ENCODE measurements at regions not wholly inside any gene's neighbourhood (a gene's known extent, or its start where the extent isn't known, plus 50 kb on each side); places are given as distances from the start of the nearest gene placed in this dataset.

DNA sequence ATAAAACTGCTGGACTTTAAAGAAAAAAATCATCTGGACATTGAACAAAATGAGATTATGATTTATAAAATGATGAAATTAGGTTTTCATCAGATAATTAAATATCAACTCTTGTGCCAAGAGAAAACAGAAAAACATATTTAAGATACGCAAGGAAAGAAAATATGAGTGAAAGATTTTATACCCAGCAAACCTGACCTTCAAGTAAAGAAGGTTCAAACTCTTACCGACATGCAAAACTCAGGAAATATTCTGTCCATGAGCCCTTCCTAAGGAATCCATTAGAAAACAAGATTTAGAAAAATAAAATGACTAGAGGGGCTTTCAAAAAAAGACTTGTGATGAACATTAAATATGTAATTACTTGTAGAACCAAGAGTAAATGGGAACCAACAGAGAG is 257.2 kb upstream of the ARID1B start:
- DNase-seq (ENCODE audit: low read depth in 2 of 2) = no peak

DNA sequence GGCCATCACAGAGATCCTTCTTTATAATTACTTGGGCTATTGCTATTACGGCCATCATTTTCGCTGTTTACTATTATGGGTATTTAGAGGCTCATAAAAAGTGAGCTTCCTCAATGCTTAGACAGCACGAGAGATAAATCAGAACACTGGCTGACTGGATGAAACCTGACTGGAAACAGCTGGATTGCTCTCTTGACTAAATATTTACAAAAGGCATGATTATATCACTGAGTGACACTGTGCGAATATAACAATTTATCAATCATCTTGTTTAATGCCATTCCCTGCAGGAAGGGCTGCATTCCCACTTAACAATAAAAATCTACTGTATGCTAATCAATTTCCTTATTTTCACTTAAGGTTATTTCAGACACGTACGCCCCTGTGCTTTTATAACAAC is 260.1 kb upstream of the ARID1B start:
- DNase-seq (ENCODE audit: low read depth in 2 of 2) = no peak

DNA sequence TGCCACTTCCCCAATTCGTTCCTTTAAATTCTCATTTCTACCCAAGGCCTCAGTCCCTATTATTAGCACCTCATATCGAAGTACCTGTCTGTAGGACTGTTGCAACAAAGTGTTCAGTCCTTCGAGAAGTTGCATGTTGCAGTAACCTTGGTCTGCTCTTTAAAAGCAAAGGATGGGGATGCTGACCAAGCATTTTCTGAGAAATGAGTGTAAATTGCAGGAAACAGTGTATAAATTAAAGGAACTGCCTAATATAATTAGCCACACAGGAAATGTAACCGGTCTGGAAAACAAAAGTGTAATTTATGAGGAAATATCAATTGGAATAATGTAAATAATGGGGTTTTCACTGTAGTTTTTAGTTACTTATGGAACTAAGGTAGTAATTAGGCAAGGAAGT is 261.9 kb upstream of the ARID1B start:
- no peak for DNase-seq (ENCODE audit: low read depth in 2 of 2)

DNA sequence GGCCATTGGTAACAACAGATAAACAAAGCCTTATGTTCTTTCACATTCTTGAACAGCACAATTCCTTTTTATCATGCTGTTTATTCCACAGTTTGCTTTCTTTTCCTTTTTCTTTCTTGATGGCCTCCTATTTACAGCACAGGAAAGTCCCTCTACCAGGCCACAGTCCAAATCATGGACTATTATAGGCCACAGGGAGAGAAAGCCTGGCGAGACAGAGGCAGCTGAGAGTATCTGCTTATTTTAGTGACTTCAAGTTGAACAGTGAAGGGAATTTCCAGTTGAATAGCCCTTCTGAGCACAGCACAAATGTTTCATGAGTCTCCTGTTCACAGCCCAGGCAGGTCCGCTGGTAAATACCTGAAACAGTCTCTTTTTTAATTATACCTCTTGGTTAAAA is 263.7 kb upstream of the ARID1B start:
- DNase-seq (ENCODE audit: low read depth in 2 of 2) = no peak

DNA sequence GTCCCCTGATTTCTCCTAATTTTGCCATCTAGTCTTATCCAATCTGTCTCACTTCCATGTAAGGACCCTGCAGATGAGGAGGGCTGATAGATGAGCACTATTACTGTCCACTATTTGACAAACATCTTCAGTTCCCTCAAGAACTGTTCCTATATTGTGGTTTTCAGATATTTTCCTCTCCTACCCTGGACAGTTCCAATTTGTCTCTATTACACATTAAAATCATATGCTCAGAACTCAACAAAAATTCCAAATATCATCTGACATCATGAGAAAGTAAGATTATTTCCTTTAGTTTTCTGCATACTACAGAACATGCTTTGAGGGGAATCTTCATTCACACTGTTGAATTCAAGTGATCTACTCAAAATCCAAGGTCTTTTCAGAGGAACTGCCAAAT is 265.6 kb upstream of the ARID1B start:
- DNase-seq (ENCODE audit: low read depth in 2 of 2) = no peak

DNA sequence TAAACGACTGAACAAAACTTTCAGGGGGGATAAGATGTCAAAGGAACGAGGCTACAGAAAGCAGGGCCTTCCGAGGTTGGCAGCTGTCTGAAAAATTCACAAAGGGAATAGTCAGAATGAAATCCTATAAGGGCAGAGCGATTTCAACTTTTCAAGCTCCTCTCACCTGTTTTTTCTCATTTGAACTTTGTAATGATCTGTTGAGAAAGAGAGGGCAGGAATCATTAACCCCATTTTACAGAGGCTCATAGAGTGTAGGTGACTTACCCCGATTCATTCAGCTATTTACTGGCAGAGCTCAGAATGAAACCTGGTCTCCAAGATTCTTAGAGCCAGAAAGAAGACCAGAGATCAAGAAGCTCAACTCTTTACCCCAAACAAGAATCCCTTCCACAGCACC is 266.1 kb upstream of the ARID1B start:
- DNase-seq (ENCODE audit: low read depth in 2 of 2) = no peak

DNA sequence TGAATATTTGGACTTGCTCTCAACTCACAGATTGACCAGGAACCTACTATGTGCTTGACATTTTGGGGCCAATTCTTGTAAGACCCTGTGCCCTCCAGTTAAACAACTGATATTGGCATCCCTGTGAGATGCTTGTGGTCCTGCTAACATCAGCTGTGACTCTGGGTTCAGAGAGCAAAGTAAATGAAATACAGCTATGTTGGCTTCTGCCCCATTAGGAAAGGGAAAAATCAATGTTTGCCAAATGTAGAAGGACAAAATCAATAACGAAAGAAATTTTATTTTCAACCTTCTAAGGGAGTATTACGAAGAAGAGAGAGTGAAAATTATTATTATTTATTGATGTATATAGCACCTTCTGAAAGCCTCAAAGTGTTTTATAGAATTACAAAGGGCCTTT is 266.9 kb upstream of the ARID1B start:
- DNase-seq (ENCODE audit: low read depth in 2 of 2) = no peak

DNA sequence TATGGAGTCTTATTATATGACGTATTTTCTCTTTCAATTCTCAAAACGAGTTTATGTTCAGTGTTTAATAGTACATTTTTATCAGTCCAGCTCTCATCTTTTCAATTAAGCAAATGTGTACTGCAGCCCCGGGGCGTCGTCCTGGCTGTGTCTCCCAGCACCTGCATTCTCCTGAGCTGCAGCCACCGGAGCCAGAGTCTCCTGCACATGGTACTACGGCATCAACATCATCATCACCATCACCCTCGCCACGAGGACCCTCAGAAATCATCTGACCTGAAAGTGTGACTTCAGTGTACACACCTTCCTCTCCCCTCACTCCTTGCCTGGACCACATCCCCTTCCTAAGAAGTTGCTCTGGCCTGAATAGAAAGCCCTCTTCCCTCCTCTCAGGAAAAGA is 267.7 kb upstream of the ARID1B start:
- no peak for DNase-seq (ENCODE audit: low read depth in 2 of 2)

DNA sequence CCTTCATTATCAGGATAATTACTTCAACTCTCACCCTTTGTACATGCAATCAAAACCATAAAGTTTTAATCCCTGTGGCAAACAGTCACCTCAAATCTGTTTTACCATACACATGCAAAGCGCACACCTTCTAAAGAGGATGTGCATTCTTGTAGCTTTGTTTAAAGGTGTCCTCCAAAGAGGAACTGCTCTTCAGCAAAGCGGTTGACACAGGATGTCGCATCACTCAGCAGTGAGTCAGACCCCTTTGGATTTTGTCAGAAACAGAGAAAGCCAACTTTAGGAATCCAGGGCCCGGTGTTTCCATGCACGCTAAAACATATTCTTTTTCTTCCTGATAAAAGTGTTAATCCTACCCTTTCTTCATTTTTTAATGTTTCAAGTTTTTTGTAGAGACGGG is 268.3 kb upstream of the ARID1B start:
- no peak for DNase-seq (ENCODE audit: low read depth in 2 of 2)

DNA sequence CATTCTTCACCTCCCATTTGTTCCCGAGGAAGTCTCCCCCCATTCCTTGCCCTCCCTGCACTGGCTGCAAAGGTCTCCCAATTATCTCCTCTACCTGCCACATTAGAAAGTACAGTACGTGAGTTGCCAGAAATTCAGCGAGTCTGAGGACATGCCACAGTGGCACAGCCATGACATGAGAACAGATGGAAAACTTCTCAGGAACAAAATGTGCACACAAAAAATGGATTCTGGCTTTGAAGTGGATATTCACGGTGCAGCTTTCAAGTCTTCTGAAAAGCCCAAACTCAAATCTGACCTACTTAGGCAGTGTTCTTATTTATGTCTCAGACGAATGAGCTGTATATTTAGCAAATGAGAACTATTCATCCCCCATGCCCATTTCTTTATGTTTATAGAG is 269.1 kb upstream of the ARID1B start:
- no peak for DNase-seq (ENCODE audit: low read depth in 2 of 2)

DNA sequence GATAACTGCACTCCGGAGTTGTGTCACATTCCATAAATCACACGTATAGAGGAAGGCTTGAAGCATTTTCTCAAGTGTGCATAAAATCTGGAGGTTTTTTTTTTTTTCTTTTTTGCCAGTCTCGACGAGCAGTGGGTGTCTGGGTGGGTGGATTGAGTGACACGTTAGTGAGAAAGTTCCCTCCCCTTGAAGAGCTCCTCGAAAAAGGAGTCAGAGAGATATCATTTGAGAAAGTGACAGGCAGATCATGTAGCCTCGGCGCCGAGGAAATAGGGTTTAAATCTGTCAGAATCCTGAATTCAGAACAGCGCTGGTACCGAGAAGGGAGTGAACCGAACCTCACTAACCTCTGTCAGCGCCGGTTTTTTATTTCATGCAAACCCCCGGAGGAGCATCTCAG is 269.5 kb upstream of the ARID1B start:
- DNase-seq (ENCODE audit: low read depth in 2 of 2) = no peak

DNA sequence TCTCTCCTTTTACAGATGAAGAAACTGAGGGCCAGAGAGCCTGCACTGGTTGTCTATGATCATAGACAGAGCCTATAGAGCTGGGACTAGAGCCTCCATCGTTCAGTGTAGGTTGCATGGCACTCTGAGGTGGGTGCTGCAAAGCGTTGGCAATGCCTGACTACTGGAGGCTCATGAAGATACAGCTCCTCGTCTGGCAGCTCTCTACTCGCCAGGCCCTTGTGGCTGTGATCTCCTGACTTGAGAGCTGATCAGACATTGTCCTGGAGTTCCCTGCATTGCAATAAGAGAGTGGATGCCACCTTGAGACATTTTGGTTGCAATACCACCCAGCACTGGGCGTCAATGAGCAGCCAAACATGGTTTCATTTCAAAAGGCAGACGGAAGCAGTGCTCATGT is 270.1 kb upstream of the ARID1B start:
- DNase-seq (ENCODE audit: low read depth in 2 of 2) = no peak

DNA sequence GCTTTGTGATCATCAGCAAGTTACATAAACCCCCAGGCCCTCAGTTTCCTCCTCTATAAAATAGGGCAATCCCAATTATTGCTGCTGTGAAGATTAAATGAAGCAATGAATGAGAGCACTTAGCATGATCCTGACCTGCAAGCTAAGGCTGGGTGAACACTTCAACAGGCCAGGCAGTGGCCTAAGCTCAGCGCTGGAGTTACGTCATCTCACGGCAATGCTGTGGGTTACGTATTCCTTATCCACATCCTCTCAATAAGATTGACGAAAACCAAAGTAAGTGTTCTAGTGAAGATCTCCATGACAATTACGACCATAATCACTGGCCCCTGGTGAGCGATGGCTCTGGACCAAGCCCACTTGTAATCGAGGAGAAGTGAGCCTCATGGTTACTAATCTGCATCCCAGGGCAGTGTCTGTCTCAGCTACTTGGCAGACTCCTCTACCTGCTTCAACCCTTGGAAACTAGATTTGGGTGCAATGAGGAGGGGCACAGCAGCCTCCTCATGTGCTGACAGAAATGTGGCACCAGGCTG is 274.1 kb upstream of the ARID1B start:
- DNase-seq (ENCODE audit: low read depth in 2 of 2) = no peak

DNA sequence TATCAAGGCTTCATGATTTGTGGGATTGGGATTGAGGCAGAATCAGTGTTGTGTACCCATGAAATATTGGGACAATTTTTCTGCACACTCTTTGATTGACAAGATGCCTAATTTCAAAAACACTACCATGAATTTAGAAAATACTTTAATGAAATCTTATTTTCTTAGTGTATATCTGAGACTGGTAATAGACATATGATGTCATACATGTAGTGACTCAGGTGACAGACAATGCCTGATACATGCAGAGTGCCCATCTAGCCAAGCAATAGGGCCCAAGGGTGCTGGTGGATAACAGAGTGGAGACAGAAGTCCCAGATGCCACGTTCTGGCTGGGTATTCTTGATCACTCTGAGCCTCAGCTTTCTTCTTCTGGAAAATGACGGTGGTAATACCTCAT is 279.6 kb upstream of the ARID1B start:
- no peak for DNase-seq (ENCODE audit: low read depth in 2 of 2)

DNA sequence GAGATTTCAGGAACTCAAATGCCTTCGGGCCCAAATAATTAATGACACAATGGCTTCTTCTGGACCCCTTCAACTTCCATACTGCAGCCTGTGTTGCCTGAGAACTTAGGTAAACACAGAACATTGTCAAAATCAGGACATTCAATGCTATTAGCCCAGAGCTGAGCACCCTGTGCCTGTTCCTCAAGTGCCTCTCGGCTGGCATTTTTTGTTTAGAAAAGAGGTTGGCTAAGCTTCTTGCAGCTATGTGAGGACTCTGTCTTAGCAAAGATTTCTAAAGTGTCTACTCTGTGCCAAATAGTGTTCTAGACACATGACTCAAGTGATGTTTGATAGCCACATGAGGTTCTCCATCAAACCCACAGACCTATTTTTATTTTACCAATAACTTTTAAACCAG is 289.3 kb upstream of the ARID1B start:
- no peak for DNase-seq (ENCODE audit: low read depth in 2 of 2)

DNA sequence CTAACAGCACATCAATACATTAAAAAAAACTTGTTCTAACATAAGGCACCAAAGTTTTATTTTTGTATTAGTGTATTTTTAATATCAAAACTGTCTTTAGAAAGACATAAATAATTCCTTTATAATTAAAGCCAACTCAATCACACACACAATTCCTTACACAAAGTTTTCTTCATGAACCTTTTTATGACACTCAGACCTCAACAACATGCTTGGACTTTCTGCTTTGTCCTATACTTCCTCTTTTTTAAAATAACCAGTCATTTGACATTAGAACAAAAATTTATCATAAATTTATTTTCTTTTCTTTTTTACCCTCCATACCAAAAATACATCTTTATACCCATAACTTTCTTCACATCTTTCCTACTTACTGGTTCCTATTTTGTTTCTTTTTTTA is 292.0 kb upstream of the ARID1B start:
- DNase-seq (ENCODE audit: low read depth in 2 of 2) = no peak

DNA sequence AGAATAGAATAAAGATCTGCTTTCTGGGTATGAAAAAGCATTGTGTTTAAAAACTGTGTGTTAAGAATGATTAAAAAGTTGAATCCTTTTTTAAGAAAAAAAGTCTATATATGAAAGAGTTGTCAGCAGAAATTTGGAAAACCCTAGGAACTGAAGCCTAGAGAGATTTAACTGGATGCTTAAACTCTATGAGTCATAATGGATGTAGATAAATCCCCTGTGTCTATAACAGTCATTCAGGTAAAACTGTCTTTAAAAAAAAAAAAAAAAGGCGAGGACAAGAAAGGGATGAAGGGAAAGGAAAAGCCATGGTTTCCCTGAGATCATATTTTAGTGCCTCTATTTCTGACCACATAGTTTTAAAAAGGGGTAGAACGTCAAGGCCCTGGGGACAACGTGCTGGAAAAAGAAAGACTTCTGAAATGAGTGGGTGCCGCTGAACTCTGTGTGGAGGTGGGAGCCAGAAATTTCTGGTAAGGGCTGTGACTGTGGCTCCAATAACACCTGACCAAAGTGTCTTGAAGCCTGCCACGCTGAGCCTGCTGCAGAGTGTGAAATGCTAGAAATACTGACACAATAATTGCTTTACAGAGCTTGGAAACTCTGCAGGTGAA is 302.6 kb upstream of the ARID1B start:
- no peak for DNase-seq (ENCODE audit: low read depth in 2 of 2)

DNA sequence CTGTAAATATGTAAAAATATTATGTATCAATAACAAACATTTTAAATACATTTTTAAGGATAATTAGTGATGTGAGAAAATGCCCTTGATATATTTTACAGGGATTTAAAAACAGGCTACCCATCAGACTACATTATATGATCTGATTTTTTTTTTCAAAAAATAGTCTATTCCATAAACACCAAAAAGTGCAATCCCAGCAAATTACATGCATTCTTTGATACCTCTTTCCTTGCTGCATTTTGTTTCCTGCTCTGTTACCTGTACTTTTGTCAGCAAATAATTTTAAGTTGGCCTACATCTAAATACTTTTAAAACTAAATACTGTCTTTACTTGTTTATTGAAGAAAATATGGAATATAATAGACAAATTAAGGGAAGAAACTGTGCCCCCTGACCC is 306.2 kb upstream of the ARID1B start:
- DNase-seq (ENCODE audit: low read depth in 2 of 2) = no peak

DNA sequence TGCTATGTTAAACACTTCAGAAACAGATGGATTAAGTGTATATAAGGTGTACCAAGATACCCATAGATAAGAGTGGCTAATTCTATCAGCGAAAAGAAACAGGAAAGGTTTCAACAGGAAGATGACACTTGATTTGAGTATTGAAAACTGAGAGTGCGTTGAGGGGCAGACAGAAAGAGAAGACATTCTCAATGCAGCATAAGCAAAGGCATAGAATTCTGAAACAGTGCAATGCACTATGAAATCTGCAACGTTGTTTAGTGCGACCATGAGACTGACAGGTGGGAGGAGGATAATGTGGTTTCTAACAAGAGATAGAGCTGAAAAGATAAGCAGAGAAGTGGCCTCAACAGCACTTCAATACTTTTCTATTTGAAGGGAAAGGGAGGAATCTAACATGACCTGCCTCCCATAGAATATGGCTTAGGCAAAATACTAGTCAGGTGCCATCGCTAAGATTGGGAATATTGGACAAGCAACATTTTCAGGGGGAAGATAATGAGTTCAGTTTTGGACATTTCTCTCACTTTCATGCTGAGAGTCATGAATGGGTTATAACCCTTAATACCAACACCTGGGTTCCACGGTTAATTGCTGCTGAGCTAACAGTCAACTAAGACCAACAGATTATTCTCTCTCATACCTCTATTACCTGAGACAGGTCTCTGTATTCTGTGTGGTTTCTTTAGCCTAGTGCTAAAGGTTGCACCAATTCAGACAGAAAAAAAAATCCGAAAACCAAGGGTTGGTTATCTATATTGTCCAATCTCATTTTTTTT is 312.9 kb upstream of the ARID1B start:
- DNase-seq (ENCODE audit: low read depth in 2 of 2) = no peak

DNA sequence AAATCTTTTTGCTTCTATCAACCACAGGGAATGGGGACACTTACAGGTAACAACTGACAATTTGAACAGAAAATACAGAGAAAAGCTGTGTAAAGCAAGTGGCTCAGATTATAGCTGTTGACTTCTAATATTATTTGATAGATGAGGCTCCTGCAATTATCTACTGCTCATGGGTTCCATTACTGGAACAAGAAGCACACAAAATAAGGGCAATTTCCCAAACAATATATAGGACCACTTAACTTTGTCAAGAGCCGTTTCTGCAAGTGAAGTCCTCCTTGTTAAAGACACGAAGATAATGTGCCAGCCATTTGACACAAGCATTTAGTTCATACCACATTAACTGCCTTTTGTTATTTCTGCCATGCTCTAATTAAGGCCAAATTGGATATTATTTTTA is 315.5 kb upstream of the ARID1B start:
- DNase-seq (ENCODE audit: low read depth in 2 of 2) = no peak

DNA sequence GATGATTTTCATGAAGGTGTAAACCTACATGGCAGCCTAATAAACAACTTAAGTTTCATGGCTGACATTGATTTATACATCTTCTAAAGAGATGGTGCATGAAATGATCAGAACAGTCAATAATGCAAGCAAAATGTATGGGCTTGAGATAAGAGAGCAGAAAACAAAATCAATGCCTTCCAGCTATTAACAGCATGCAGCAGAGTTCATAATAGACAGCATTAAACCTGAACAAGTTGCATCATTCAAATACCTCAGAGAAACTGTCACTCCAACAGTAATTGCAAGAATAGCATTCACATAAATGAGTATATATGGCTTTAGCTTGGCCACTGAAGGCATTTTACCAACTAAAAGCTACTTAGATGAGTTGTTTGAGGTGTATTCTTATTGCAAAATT is 319.6 kb upstream of the ARID1B start:
- DNase-seq (ENCODE audit: low read depth in 2 of 2) = no peak

DNA sequence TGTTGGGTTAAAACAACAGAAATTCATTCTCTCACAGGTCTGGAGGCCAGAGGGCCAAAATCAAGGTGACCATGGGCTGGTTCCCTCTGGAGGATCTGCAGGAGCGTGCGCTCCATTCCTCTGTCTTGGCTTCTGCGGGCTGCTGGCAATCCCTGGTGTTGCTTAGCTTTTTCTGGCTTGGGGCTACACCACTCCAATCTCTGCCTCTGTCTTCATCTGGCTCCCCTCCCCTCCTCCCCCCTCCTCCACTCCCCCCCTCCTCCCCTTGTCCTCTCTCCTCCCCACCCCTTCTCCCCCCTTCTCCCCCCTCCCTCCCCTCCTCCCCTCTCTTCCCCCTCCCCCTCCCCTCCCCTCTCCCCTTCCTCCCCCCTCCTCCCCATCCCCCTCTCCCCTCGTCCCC is 321.3 kb upstream of the ARID1B start:
- DNase-seq (ENCODE audit: low read depth in 2 of 2) = no peak

DNA sequence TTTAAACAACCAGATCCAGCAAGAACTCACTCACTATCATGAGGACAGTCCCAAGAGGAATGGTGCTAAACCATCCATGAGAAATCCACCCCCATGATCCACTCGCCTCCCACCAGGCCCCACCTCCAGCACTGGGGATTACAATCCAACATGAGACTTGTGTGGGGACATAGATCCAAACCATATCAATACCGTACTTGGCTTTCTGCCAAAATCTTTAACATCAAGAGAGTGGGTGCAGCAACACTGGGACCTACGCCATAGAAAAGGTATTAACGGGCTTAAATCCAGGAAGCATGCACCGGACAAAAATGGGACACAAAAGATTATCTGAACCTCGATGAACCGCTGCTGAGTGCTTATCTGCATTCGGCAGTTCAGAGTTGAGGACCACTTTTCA is 322.3 kb upstream of the ARID1B start:
- DNase-seq (ENCODE audit: low read depth in 2 of 2) = no peak

DNA sequence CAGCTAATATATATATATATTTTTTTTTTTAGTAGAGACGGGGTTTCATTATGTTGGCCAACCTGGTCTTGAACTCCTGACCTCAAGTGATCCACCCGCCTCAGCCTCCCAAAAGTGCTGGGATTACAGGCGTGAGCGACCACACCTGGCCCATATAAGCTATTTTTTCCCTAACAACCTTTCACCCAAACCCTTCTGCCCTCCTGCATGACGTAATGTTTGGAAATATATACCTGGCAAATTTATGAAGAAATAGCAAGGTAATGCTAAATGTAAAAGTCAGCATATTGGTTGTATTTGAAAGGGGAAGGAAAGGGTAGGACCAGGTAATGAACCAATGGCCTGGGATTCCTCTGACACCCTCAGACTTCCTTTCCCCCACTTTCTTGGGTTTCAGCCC is 325.5 kb upstream of the ARID1B start:
- no peak for DNase-seq (ENCODE audit: low read depth in 2 of 2)
